ENCODE measurements at regions not wholly inside any gene's neighbourhood (a gene's known extent, or its start where the extent isn't known, plus 50 kb on each side); places are given as distances from the start of the nearest gene placed in this dataset.

DNA sequence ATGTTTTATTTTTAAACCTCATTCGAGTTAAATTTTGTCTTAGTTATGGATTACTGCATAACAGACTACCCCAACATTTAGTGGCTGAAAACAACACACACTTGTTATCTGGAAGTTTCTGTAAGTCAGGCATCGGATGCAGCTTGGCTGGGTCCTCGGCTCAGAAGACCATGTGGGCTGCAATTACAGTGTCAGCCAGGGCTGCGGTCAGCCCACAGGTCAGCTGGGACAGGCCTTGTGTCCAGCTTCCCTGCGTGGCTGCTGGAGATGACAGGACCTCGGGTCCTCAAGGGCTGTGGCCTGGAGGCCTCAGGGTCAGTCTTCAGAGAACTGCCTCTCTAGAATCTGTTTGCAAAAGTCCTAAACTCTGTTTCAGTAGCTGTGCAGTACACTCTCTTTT lies 219.0 kb upstream of the IRX1 start (continued):
- no peak for TF ChIP-seq FOXP4 (CRISPR knock-in tag; IDR thresholded peaks at IDR 0.05)

DNA sequence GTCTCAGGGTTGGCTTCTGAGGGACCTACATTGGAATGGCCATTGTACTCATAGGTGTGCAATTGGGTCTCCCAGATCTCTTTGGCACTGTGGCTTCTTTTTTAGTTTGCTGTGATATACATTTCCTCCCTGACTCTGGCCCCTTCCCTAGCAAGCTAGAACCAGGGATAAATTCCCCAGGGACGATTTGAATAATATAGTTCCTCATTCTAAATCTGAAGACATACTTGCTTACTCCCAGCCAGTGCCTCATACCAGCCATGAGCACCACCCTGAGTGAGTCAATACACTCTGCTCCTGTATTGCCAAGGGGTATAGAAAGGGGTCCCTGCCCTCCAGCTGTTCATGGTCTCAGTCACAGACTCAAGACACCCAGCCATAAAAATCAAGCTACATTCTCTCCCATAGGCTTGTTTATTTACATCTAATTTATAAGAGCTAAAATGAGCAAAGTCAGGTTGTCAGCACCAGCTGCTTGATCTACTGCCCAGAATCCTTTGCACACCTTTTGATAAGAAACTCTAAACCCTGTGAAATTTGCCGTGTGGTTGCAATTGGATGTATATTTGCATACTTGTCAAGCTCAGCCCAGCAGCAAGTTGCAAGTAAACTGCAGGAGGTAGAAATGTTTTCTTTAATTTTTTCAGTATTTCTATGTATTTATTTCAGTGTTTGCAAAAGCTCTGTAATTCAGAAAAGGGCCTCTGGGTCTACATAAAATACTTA lies 219.9 kb upstream of the IRX1 start:
- Mint-ChIP-seq H3K36me3 (peaks cover 7% of the 10 kb centered on the region), H3K4me1 (no peaks in the 10 kb centered on the region), H3K27me3 (ENCODE audit: low read depth) (no peaks in the 10 kb centered on the region), H3K4me3 (no peak overlapping the region), H3K9me3 (peaks cover 28% of the 10 kb centered on the region), H3K27ac (no peak overlapping the region)
- DNase-seq (ENCODE audit: low spot score) = no peak
- POLR2A ChIA-PET = no interaction called here
- no peak for TF ChIP-seq IRF2 (CRISPR knock-in tag; IDR thresholded peaks at IDR 0.05; ENCODE audit: borderline replicate concordance, low read depth)
- no peak for TF ChIP-seq ZNF423 (CRISPR knock-in tag; IDR thresholded peaks at IDR 0.05)
- TF ChIP-seq, protein P1, sequence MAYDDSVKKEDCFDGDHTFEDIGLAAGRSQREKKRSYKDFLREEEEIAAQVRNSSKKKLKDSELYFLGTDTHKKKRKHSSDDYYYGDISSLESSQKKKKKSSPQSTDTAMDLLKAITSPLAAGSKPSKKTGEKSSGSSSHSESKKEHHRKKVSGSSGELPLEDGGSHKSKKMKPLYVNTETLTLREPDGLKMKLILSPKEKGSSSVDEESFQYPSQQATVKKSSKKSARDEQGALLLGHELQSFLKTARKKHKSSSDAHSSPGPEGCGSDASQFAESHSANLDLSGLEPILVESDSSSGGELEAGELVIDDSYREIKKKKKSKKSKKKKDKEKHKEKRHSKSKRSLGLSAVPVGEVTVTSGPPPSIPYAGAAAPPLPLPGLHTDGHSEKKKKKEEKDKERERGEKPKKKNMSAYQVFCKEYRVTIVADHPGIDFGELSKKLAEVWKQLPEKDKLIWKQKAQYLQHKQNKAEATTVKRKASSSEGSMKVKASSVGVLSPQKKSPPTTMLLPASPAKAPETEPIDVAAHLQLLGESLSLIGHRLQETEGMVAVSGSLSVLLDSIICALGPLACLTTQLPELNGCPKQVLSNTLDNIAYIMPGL (CRISPR knock-in tag; IDR thresholded peaks at IDR 0.05) = no peak
- no peak for TF ChIP-seq NFYB (CRISPR knock-in tag; conservative IDR thresholded peaks at IDR 0.05; ENCODE audit: low read depth)
- CTCF ChIA-PET = no interaction called here
- no peak for ATAC-seq

DNA sequence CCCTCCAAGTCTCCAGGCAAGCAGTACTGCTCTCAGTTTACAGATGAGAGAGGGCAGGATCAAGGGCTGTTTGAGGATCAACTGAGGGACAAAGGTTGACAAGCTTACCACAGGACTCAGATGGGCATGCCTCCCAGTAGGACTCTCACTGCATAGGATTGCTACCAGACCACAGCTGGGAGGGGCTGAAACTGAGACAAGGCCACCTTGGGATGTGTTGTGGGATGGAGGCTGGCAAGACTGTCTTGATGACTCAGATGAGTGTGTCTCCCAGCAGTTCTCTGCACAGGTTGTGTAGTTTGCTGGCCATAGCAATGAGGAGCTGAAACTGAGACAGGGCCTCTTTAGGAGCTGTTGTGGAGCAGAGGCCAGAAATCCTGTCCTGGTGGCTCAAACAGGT lies 222.2 kb upstream of the IRX1 start:
- H3K9me3 Mint-ChIP-seq = peaks cover 46% of the 10 kb centered on the region
- no peak for ATAC-seq
- no peak for TF ChIP-seq PRDM15 (CRISPR knock-in tag; IDR thresholded peaks at IDR 0.05)
- no peak for TF ChIP-seq HMGA2 (CRISPR knock-in tag; IDR thresholded peaks at IDR 0.05)
- no peak for TF ChIP-seq ZNF219 (CRISPR knock-in tag; IDR thresholded peaks at IDR 0.05; ENCODE audit: borderline replicate concordance)
- no peak for TF ChIP-seq ESRRA (CRISPR knock-in tag; IDR thresholded peaks at IDR 0.05; ENCODE audit: borderline replicate concordance)
- no peak for TF ChIP-seq ZNF232 (CRISPR knock-in tag; IDR thresholded peaks at IDR 0.05)
- TF ChIP-seq ZNF512 (CRISPR knock-in tag; IDR thresholded peaks at IDR 0.05; ENCODE audit: borderline replicate concordance) = no peak
- no peak for TF ChIP-seq USF1 (CRISPR knock-in tag; IDR thresholded peaks at IDR 0.05)
- H3K36me3 Mint-ChIP-seq = peaks cover 11% of the 10 kb centered on the region
- H3K4me1 Mint-ChIP-seq = no peaks in the 10 kb centered on the region
- no peak overlapping the region for H3K27ac Mint-ChIP-seq
- no peak overlapping the region for H3K4me3 Mint-ChIP-seq
- no peaks in the 10 kb centered on the region for H3K27me3 Mint-ChIP-seq (ENCODE audit: low read depth)
- CTCF ChIA-PET = no interaction called here
- POLR2A ChIA-PET = no interaction called here
- no peak for DNase-seq (ENCODE audit: low spot score)

Data from WTC11 (cell line).